ENCODE measurements at regions not wholly inside any gene's neighbourhood (a gene's known extent, or its start where the extent isn't known, plus 50 kb on each side); places are given as distances from the start of the nearest gene placed in this dataset.

DNA sequence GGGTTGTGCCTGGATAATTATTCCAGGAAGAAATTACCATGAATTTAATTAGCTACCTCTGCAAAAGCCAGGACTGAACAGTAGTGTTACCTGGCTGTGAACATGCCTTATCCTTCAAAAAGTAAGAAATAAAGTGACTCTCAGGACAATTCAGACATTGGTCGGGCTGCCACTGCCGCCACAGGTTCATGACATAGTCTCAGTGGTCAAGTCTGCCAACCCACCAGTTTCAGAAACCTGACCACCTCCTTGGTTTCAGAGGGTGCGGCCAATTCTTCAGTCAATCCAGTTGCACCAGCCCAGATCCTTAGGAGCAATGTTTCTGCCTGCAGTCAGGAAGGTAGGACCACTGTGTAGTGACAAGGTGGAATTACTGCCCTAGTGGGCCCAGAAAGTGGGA, 593.1 kb upstream of the DAB2 start:
- H3K9me3 ChIP-seq (ENCODE audit: control insufficient read depth in 4 of 4, insufficient read depth in 3 of 4, low read length in 3 of 4), result peaks cover 0 to 3% (median under 1%) of the 10 kb centered on the region in 4 donors
- H3K36me3 ChIP-seq (ENCODE audit: control insufficient read depth in 4 of 4, insufficient read depth in 4 of 4, low read length in 4 of 4), result no peaks in the 10 kb centered on the region
- H3K4me3 ChIP-seq, result no peak overlapping the region
- WGBS, 2 donors, result 91 to 96% methylated on average over 3 of the region's 3 CpGs
- H3K4me1 ChIP-seq (ENCODE audit: control insufficient read depth in 5 of 5, insufficient read depth in 5 of 5, low read length in 5 of 5), result no peaks in the 10 kb centered on the region
- DNase-seq (no peak), ATAC-seq (ENCODE audit: insufficient read depth, low FRiP score) (no peak)
- no peak overlapping the region for H3K27ac ChIP-seq (ENCODE audit: low read depth in 1 of 2, low read length in 1 of 2)
- TF ChIP-seq, protein P1, sequence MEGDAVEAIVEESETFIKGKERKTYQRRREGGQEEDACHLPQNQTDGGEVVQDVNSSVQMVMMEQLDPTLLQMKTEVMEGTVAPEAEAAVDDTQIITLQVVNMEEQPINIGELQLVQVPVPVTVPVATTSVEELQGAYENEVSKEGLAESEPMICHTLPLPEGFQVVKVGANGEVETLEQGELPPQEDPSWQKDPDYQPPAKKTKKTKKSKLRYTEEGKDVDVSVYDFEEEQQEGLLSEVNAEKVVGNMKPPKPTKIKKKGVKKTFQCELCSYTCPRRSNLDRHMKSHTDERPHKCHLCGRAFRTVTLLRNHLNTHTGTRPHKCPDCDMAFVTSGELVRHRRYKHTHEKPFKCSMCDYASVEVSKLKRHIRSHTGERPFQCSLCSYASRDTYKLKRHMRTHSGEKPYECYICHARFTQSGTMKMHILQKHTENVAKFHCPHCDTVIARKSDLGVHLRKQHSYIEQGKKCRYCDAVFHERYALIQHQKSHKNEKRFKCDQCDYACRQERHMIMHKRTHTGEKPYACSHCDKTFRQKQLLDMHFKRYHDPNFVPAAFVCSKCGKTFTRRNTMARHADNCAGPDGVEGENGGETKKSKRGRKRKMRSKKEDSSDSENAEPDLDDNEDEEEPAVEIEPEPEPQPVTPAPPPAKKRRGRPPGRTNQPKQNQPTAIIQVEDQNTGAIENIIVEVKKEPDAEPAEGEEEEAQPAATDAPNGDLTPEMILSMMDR (IDR thresholded peaks at IDR 0.05; ENCODE audit: control extremely low read depth, extremely low read depth), result no peak
- H3K9ac ChIP-seq (ENCODE audit: insufficient read depth in 1 of 2, low read length in 2 of 2), result no peak overlapping the region
- H3K27me3 ChIP-seq (ENCODE audit: control insufficient read depth in 3 of 3, insufficient read depth in 3 of 3, low read length in 2 of 3), result no peaks in the 10 kb centered on the region

DNA sequence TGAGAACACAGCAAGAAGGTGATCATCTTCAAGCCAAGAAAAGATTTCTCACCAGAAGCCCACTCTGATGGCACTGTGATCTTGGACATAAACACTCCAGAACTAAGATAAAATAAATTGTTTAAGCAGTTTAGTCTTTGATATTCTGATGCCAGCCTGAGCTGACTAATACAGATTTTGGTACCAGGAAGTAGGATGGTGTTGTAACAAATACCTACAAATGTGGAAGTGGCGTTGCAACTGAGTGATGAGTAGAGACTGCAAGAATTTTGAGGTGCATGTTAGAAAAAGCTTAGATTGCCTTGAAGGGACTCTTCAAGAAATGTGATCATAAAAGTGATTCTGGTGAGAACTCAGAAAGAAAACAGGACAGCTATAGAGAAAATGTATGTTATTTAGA, 592.4 kb upstream of the DAB2 start:
- no peak for ATAC-seq (ENCODE audit: insufficient read depth, low FRiP score)
- no peak overlapping the region for H3K9ac ChIP-seq (ENCODE audit: insufficient read depth in 1 of 2, low read length in 2 of 2)
- H3K27me3 ChIP-seq (ENCODE audit: control insufficient read depth in 3 of 3, insufficient read depth in 3 of 3, low read length in 2 of 3), result no peaks in the 10 kb centered on the region
- H3K4me1 ChIP-seq (ENCODE audit: control insufficient read depth in 5 of 5, insufficient read depth in 5 of 5, low read length in 5 of 5), result no peaks in the 10 kb centered on the region
- no peaks in the 10 kb centered on the region for H3K36me3 ChIP-seq (ENCODE audit: control insufficient read depth in 4 of 4, insufficient read depth in 4 of 4, low read length in 4 of 4)
- H3K9me3 ChIP-seq (ENCODE audit: control insufficient read depth in 4 of 4, insufficient read depth in 3 of 4, low read length in 3 of 4), result peaks cover 0 to 3% (median under 1%) of the 10 kb centered on the region in 4 donors
- DNase-seq, result no peak
- H3K4me3 ChIP-seq, result no peak overlapping the region
- no peak overlapping the region for H3K27ac ChIP-seq (ENCODE audit: low read depth in 1 of 2, low read length in 1 of 2)
- 38 to 66% methylated on average over 1 of the region's 1 CpG for WGBS, 2 donors
- TF ChIP-seq, protein P1 (IDR thresholded peaks at IDR 0.05; ENCODE audit: control extremely low read depth, extremely low read depth), result no peak

DNA sequence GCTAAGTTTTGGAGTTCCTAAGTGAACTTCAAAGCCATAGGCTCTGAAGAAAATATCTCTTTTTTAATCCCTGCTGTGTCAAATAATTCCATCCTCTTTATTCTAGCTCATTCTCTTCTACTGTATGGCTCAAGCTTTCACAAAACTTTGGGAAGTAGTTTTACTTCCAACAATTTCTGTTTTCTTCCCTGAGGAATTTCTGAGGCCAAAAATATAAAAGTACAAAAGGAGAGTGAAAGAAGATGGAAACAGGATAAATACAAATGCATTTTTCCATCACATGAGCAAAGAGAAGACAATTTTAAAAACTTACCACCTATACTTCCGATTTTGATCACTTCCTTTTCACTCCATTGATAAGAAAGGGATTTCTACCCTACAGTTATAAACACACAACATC, 585.7 kb upstream of the DAB2 start:
- Histone ChIP-seq H3K27ac (ENCODE audit: low read depth in 1 of 2, low read length in 1 of 2) (no peak overlapping the region), H3K9me3 (ENCODE audit: control insufficient read depth in 4 of 4, insufficient read depth in 3 of 4, low read length in 3 of 4) (no peaks in the 10 kb centered on the region), H3K27me3 (ENCODE audit: control insufficient read depth in 3 of 3, insufficient read depth in 3 of 3, low read length in 2 of 3) (no peaks in the 10 kb centered on the region), H3K9ac (ENCODE audit: insufficient read depth in 1 of 2, low read length in 2 of 2) (no peak overlapping the region), H3K36me3 (ENCODE audit: control insufficient read depth in 4 of 4, insufficient read depth in 4 of 4, low read length in 4 of 4) (no peaks in the 10 kb centered on the region), H3K4me1 (ENCODE audit: control insufficient read depth in 5 of 5, insufficient read depth in 5 of 5, low read length in 5 of 5) (peaks cover 0 to 2% (median 0%) of the 10 kb centered on the region in 5 donors), H3K4me3 (no peak overlapping the region)
- DNase-seq, result no peak
- no peak for ATAC-seq (ENCODE audit: insufficient read depth, low FRiP score)
- TF ChIP-seq, protein P1 (IDR thresholded peaks at IDR 0.05; ENCODE audit: control extremely low read depth, extremely low read depth), result no peak
- 78 to 93% methylated on average over 1 of the region's 1 CpG for WGBS, 2 donors

DNA sequence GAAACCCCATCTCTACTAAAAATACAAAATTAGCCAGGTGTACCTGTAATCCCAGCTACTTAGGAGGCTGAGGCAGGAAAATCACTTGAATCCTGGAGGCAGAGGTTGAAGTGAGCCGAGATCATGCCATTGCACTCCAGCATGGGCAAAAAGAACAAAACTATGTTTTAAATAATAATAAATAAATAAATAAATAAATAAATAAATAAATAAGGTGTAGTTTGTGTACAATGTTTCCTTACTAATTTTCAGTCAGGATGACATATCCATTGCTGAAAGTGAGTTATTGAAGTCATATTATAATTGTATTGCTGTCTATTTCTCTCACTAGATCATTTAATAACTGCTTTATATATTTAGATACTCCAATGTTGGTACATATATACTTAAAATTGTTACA, 581.5 kb upstream of the DAB2 start:
- 91 to 96% methylated on average over 1 of the region's 1 CpG for WGBS, 2 donors
- H3K9me3 ChIP-seq (ENCODE audit: control insufficient read depth in 4 of 4, insufficient read depth in 3 of 4, low read length in 3 of 4), result peaks cover 0 to 4% (median 0%) of the 10 kb centered on the region in 4 donors
- no peak overlapping the region for H3K9ac ChIP-seq (ENCODE audit: insufficient read depth in 1 of 2, low read length in 2 of 2)
- no peaks in the 10 kb centered on the region for H3K36me3 ChIP-seq (ENCODE audit: control insufficient read depth in 4 of 4, insufficient read depth in 4 of 4, low read length in 4 of 4)
- no peak overlapping the region for H3K27ac ChIP-seq (ENCODE audit: low read depth in 1 of 2, low read length in 1 of 2)
- DNase-seq, result no peak
- no peak overlapping the region for H3K4me3 ChIP-seq
- ATAC-seq (ENCODE audit: insufficient read depth, low FRiP score), result no peak
- peaks cover 0 to 2% (median 0%) of the 10 kb centered on the region in 5 donors for H3K4me1 ChIP-seq (ENCODE audit: control insufficient read depth in 5 of 5, insufficient read depth in 5 of 5, low read length in 5 of 5)
- TF ChIP-seq, protein P1 (IDR thresholded peaks at IDR 0.05; ENCODE audit: control extremely low read depth, extremely low read depth), result no peak
- H3K27me3 ChIP-seq (ENCODE audit: control insufficient read depth in 3 of 3, insufficient read depth in 3 of 3, low read length in 2 of 3), result no peaks in the 10 kb centered on the region
